Embryonic facial prominence (tissue), 1 donor: ENCODE measurements at regions not wholly inside any gene's neighbourhood (a gene's known extent, or its start where the extent isn't known, plus 50 kb on each side); places are given as distances from the start of the nearest gene placed in this dataset.

Experiments
- DNase-seq: peaks from one replicate; pipeline ENCODE4 v3.0.0-alpha.2; 2016; ENCODE audit errors: extremely low spot score

GRCh38 chr6:140044626-140045025 is 670.2 kb upstream of the CITED2 start:
- DNase-seq: no peak

GRCh38 chr6:140043762-140044378 is 669.4 kb upstream of the CITED2 start:
- DNase-seq: no peak

- DNase-seq: no peak
Measured at GRCh38 chr6:140043357-140043756, 668.9 kb upstream of the CITED2 start.

GRCh38 chr6:140041571-140042332 is 667.3 kb upstream of the CITED2 start:
- no peak for DNase-seq

GRCh38 chr6:140041056-140041455 is 666.6 kb upstream of the CITED2 start:
- DNase-seq: no peak

- no peak for DNase-seq
Measured at GRCh38 chr6:140040396-140040795, 665.9 kb upstream of the CITED2 start.

- DNase-seq: no peak
Measured at GRCh38 chr6:140039364-140039763, 664.9 kb upstream of the CITED2 start.

GRCh38 chr6:140036196-140036595 is 661.7 kb upstream of the CITED2 start:
- no peak for DNase-seq

- no peak for DNase-seq
Measured at GRCh38 chr6:140032189-140032588, 657.7 kb upstream of the CITED2 start.

- DNase-seq: no peak
Measured at GRCh38 chr6:140029551-140029950, 655.1 kb upstream of the CITED2 start.

- DNase-seq: no peak
Measured at GRCh38 chr6:140027219-140027618, 652.8 kb upstream of the CITED2 start.

GRCh38 chr6:140026546-140026945 is 652.1 kb upstream of the CITED2 start:
- DNase-seq: no peak

GRCh38 chr6:140025171-140025570 is 650.7 kb upstream of the CITED2 start:
- no peak for DNase-seq

- no peak for DNase-seq
Measured at GRCh38 chr6:140020207-140020791, 645.9 kb upstream of the CITED2 start.

GRCh38 chr6:140018588-140018987 is 644.1 kb upstream of the CITED2 start:
- DNase-seq: no peak

GRCh38 chr6:140017470-140017869 is 643.0 kb upstream of the CITED2 start:
- DNase-seq: no peak

- no peak for DNase-seq
Measured at GRCh38 chr6:140012150-140012549, 637.7 kb upstream of the CITED2 start.

- DNase-seq: no peak
Measured at GRCh38 chr6:140011537-140011936, 637.1 kb upstream of the CITED2 start.

- DNase-seq: no peak
Measured at GRCh38 chr6:140009286-140009685, 634.8 kb upstream of the CITED2 start.

- no peak for DNase-seq
Measured at GRCh38 chr6:140007525-140007924, 633.1 kb upstream of the CITED2 start.

GRCh38 chr6:140003217-140003616 is 628.8 kb upstream of the CITED2 start:
- DNase-seq: no peak

- DNase-seq: peak; percentile 59
Measured at GRCh38 chr6:140002396-140003022, 628.1 kb upstream of the CITED2 start.
